ENCODE measurements at regions not wholly inside any gene's neighbourhood (a gene's known extent, or its start where the extent isn't known, plus 50 kb on each side); places are given as distances from the start of the nearest gene placed in this dataset.
"Not testable (repeated sequence)": the region's sequence is repeated elsewhere in the genome, so short reads cannot be mapped to it uniquely, and the experiment has no call there.

DNA sequence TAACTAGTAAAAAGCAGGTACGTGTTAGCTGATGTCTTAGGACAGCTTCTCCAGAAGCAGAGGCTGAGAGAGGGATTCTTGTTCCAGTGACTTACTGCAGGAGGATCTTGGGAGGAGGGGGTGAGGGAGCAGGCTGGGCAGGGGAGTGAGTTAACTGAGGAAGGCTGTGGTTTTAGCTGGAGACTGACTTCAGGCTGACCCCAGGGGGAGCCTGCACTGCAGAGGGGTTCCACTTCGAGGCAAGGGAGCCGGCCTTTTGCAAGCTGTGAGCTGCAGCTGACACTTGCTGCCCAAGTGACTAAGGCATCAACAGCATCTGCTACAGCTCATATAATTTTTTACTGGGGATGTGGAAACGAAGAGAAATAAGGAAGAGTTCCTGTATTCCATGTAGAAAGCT lies 50.4 kb upstream of the SOD1 start:
- no peak for DNase-seq (ENCODE audit: low spot score)

DNA sequence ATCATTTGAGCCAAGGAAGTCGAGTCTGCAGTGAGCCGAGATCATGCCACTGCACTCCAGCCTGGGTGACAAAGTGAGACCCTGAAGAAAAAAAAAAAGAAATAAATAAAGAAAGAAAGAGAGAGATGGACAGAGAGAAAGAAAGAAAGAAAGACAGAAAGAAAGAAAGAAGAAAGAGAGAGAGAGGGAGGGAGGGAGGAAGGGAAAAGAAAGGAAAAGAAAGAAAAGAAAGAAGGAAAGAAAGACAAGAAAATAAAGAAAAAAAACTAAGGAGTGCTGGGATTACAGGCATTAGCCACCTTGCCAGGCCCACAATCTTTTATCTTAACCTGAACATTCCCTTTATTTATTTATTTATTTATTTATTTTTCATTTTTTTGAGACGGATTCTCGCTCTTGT lies 51.7 kb upstream of the SOD1 start:
- DNase-seq (ENCODE audit: low spot score) = no peak

DNA sequence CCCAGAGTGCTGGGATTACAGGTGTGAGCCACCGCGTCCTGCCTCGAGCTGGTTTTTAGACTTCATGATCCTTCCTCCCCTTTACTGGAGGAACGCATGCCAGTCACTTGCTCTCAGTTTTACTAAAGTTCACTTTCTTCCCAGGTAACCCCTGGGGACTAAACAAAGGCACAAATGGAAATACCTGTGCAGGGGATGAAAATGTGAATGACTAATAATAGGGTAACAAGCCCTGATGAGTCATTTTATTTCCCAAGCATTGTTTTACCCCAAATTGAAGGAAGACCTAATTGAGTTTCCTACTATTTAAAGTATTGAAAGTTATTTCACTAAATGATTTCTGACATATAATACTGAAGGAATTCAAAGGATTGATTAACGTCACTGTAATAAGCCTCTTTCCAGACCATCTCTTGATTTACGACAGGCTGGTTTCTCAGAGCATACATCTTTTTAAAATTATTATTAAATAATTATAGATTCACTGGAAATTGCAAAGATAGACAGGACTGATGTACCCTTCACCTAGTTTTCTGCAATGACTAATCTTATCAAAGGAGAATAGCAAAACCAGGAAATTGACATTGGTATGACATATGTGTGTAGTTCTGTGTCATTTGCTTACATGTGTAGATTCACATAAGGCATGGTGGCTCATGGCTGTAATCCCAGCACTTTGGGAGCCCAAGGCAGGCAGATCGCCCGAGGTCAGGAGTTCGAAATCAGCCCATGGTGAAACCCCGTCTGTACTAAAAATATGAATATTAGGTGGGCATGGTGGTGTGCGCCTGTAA lies 53.2 kb upstream of the SOD1 start:
- DNase-seq (ENCODE audit: low spot score) = no peak

DNA sequence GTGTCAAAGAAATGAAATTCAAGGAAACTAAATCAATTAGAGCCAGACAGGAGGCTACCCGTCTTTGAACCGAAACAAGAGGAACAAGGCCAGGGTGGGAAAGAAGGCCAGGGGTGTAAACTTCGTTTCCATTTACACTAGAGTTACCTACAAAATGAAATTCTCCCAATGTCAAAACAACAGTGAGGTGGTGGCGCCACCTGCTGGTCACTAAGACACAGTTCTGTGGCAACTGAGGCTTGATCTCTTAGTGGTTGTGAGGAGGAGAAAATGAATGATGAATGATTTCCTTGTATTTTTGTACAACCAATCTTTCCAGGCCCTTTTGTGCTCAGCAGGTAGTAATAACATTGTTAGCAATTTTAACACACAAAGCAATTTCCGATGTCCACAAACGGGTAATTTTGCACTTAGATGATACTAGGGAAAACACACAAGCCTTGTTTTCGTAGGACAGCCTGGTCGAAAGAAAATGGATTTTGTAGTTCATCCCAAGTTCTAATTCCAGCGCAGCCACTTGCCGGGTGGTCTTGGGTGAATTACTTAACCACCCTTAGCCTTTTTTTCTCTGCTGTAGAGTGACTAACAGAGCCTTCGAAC lies 54.8 kb upstream of the SOD1 start:
- DNase-seq (ENCODE audit: low spot score) = peak; percentile 67

DNA sequence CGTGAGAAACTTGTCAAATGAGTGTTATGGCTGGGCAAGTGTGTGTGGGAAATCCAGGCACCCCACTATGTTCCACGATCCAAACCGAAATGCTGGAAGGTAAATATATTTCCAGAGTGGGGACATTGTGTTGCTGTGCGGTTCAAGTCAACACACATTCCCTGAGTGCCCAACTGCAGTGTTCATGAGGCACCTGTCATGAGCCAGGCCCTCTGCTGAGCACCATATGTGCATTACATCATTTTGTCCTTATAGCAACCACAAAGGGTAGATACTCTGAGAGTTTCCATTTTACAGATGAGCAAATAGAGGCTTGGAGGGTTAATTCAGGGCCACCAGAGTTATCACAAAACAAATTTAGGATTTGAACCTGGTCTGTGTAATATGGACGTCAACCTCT lies 59.9 kb upstream of the SOD1 start:
- no peak for DNase-seq (ENCODE audit: low spot score)

DNA sequence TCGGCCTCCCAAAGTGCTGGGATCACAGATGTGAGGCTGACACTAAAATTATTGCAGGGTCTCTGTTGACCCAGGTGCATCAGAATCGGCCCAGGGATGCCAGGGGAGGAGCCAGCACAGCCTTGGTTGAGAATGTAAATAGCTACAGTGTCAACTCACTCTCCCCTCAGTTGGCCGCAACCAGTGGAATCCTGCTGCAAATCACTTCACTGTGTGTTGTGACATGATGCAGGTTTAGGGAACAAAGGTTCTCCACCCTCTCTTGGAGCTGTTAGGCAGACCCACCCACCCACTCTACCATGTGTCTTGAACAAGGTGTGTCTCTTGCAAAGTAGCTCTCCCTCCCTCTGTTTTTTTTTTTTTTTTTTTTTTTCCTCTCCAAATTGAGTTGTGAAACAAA lies 60.5 kb upstream of the SOD1 start:
- DNase-seq (ENCODE audit: low spot score) = no peak

DNA sequence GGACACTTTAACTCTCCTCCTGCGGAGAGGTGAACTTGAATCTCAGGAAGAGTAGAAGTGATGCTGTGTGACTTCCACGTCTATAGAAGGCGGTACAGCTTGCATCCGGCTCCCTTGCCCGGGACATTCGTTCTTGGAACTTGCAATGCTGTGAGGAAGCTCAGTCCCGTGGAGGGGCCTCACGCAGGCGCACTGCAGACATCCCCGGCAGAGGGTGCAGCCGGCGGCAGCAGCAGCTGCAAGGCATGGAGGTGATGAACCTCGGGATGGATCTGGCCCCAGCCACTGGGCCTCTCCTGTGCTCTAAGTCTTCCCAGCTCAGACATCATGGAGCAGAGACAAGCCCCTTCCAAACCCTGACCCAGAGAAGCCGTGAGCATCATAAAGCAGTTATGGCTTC lies 61.8 kb upstream of the SOD1 start:
- no peak for DNase-seq (ENCODE audit: low spot score)

DNA sequence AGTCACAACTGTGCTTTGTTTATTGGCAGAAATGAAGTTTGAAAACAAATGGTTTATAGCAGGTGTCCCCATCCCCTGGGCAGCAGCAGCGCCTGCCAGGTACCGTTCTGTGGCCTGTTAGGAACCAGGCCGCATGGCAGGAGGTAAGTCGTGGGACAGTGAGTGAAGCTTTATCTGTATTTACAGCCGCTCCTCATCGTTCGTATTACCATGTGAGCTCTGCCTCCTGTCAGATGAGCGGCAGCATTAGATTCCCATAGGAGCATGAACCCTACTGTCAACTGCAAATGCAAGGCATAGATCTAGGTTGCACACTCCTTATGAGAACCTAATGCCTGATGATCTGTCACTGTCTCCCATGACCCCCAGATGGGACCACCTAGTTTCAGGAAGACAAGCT lies 63.4 kb upstream of the SOD1 start:
- DNase-seq (ENCODE audit: low spot score) = no peak

DNA sequence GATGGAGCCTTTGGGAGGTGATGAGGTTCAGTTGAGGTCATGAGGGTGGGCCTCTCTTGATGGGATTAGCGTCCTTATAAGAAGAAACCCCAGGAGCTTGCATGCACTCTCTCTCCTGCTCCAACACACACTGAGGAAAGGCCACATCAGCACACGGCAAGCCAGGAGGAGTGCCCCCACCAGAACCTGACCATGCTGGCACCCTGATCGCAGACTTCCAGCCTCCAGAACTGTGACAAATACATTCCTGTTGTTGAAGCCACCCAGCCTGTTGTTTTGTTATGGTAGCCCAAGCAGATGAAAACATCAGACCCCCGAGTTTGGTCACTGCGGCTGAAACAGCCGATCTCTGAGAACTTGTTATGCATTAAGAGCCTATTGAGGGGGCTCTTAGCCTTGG lies 64.8 kb upstream of the SOD1 start:
- no peak for DNase-seq (ENCODE audit: low spot score)

DNA sequence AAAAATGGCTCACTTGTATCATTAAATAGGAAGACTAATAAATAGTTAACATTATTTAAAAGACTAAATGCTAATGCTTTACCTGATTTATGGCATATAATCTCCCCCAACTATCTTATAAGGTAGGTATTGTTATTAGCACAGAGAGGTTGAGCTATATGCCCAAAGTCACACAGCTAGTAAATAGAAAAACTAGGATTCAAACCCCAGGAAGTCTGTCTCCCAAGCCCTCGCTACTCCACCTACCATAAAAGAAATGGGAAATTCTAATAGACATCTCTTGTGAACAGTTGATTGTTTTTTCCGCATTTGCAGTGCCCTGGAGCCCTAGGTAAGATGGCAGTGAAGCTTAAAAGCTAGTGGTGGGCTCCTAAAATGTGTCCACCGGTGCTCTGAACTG lies 65.2 kb upstream of the SOD1 start:
- no peak for DNase-seq (ENCODE audit: low spot score)

DNA sequence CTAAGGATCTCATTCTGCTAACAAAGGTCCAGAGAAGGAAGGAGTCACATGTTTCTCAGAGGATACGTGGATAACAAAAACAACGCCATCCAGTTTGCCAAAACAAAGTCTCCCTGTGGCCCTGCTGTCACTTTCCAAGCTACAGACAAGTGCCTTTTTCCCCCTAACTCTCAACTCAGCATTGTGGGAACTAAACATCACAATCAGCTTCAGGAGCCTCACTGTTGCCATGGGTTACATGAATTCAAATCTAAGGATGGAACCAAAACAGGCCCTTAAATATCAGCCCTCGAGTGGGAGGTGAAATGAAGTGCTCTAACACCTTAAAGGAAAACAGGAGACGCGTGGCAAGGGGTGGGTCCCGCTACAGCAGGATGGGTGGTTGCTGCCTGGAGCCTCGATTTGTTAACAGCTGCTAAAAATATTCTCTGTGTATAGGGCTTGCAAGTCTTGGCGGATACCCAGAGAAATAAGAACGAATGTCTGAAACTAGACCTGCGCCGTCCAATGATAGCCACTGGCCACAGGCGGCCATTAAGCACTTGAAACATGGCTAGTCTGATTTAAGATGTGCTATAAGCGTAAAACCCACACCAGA lies 66.4 kb upstream of the SOD1 start:
- DNase-seq (ENCODE audit: low spot score) = no peak

DNA sequence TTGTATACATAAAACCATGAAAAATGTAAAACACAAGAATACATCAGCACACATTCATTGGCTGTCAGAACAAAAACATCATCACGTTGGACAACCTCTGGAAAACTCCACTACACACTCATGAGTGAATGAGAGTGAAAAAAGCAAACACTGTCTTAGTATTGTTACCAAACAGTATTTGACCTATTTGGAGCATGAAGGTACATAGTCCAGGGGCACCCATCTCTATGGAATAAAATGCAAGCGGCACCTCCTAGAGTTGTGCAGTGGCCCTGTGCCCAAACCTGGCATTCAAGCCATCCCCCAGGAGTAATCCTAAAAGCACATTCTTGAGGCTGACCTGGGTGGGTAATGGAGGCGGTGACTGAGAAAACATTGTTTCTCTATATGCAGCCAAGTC lies 67.0 kb upstream of the SOD1 start:
- no peak for DNase-seq (ENCODE audit: low spot score)

DNA sequence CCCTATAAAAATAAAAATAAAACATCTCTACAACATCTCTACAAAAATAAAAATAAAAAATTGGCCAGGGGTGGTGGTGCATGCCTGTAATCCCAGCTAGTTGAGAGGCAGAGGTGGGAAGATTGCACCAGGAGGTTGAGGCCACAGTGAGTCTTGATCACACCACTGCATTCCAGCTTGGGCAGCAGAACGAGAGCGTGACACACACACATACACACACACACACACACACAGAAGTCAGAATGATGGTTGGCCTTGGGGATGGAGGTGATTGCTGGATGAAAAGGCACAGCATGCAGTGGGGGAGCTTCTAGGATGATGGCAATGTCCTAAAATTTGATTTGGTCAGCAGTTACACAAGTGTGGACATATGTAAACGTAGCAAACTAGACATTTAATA lies 69.7 kb upstream of the SOD1 start:
- DNase-seq (ENCODE audit: low spot score) = no peak

DNA sequence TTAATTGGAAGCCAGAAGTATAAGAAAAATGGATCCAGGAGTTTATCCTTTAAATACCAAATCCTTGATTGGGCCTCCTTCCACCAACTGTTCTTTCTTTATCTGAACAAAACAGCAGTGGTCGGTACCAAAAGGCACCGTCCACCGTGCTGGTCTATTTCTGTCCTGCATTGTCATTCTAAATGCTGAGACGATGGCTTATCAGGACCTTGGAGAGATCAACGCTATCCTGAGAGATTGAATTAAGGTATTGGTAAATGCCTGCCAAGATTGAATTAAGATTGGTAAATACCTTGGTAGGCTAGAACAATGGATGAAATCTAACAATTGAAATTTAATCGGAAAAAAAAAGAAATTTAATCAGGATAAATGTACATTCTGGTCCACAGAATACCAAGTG lies 73.4 kb upstream of the SOD1 start:
- DNase-seq (ENCODE audit: low spot score) = no peak

DNA sequence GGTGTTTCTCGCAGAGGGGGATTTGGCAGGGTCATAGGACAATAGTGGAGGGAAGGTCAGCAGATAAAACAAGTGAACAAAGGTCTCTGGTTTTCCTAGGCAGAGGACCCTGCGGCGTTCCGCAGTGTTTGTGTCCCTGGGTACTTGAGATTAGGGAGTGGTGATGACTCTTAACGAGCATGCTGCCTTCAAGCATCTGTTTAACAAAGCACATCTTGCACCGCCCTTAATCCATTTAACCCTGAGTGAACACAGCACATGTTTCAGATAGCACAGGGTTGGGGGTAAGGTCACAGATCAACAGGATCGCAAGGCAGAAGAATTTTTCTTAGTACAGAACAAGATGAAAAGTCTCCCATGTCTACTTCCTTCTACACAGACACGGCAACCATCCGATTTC lies 75.6 kb upstream of the SOD1 start:
- not testable (repeated sequence) for DNase-seq (ENCODE audit: low spot score)

DNA sequence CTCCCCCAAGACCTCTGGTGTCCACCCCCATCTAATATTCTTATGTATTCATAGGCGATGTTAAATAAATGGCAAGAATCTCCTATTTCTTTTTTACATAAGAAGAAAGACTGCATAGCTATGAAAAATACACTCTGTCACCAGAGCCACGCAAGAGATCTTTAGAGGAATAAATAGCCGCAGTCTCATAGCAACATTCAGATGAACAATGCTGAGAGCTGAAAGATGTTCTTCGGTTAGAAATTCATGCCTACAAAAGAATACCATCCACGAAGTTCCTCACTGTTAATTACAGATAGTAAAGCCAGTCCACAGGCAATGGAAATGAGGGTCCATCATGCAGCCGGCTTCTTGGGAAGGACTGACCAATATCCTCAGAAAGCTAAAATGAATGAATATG lies 76.0 kb upstream of the SOD1 start:
- DNase-seq (ENCODE audit: low spot score) = no peak

DNA sequence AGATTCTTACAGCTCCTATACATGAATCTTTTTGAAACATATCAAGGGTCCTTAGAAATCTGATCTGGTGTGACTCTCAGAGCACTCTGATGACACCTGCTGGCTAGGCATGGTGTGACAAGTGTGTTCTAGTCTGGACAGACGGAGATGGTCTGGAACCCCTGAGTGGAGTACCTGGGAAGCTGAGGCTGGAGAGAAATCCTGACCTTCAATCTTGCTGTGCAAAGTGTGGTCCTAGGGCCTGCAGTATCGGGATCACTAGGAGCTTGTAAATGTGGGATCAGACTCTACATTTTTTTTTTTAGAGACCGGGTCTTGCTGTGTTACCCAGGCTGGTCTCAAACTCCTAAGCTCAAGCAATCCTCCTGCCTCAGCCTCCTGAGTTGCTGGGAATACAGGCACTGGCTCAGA lies 78.6 kb upstream of the SOD1 start:
- DNase-seq (ENCODE audit: low spot score) = peak; percentile 70

DNA sequence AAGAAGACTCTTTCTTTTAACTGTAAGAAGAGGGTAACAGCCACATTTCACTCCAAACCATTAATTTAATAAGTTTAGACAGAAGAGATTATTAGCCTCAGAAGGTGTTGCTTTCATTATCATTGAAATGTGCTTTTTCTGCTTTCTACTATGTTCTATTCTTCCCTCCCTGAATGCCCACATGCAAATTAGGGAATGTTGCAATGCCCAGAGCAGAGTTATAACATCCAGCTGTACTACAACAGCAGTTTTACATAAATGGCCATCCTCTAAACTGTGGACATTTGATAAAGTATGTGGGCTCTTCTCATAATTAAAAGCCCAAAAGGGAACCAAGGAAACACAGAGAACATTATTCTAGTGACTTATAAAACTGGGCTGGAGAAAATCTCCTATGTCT lies 82.2 kb upstream of the SOD1 start:
- no peak for DNase-seq (ENCODE audit: low spot score)

DNA sequence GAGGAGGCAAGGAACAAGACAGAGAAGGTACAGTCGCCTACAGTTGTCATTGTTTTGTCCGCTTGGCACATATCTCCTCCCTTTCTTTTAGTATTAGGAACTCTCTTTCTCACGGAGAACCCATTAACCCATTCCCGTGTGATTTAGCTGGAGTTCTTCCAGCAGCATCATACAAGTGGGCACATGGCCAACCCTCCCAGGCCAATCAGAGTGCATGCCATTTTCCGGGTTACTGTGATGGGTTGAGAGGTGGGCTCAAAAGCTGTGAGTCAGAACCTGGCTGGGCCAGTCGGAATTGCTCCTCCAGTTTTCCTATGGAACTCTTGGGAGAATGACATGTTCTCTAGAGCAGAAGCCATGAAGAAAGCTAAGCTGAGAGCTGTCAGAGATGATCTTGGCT lies 83.1 kb upstream of the SOD1 start:
- DNase-seq (ENCODE audit: low spot score) = no peak

DNA sequence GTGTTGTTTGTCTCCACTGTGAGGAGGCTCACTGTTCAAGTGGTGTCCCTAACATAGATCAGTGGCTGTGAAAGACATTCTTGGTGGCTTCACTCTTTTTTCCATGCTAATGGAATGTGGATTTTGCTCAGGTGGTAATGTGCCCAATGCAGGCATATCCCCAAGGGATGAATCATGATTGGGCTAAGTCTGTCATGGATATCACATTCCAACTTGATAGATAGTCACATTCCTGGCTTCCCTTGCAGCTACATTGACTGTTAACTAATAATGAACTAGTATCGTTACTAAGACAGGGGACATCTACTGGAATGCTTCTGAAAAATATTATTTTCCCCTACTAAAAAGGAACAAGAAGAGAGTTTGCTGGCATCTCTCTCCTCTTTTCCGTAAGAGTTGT lies 86.3 kb upstream of the SOD1 start:
- no peak for DNase-seq (ENCODE audit: low spot score)

DNA sequence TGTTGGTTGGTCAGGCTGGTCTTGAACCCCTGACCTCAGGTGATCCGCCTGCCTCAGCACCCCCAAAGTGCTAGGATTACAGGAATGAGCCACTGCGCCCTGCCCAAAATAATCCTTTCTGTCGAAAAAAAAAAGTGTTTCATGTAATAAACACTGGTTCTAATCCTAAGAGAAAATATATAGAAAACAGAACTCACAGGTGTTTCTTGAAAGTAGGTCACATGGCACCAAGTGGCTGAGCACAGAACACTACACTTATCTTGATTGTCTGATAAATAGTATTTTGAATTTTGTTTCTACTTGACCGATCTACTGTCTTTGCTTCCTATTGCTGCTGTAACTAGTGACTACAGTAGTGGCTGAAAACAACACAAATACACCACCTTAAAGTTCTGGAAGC lies 87.6 kb upstream of the SOD1 start:
- no peak for DNase-seq (ENCODE audit: low spot score)

DNA sequence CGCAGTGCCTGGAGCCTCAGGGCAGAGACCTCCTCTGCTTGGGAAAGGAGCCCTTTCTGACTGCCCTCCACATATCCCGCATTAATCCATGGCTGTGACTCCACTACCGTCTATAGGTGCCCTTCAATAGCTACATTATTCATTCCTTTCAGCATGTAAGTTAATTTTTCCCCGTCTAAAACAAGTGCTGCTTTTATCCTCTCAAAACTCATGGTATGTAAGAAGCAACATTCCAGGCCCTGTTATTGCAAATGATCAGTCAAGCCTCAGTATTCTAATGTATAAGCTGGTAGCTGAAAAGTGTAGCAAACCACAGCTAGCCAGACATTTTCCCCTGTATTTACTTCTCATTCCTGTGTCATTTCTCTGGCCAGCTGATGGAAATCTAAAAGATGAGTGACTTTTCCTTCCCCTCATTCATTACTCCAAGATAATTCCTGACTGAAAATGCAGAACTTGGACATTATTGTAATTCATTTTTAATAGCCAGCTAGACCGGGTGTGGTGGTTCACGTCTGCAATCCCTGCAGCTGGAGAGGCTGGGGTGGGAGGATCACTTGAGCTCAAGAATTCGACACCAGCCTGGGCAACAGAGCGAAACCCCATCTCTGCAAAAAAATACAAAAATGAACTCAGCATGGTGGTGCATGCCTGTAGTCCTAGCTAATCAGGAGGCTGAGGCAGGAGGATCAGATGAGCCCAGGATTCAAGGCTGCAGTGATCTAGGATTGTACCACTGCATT lies 88.5 kb upstream of the SOD1 start:
- no peak for DNase-seq (ENCODE audit: low spot score)

DNA sequence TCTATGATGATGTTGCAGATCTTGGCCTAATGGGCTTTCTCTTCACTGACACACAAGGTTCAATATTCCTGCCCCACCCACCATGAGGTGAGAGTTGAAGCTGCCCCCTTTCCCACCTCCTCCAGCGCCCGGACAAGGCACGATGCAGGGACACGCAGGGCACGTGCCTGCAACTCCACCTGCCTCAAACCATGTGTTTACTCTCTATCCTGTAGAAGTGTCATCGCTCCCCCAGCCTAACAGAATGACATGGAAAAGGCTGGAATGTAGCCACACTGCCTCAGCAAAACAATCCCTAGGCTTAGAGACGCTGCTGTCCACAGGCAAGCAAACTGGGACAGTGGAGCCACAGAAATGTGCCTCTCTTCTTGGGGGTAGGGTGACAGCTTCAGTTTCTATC lies 92.9 kb upstream of the SOD1 start:
- no peak for DNase-seq (ENCODE audit: low spot score)
